Sigmoid colon (tissue), 6 donors: ENCODE measurements at regions not wholly inside any gene's neighbourhood (a gene's known extent, or its start where the extent isn't known, plus 50 kb on each side); places are given as distances from the start of the nearest gene placed in this dataset.

Experiments
- DNase-seq: peaks from one replicate; pipeline ENCODE4 v3.0.0-alpha.2; 2019
- H3K27ac ChIP-seq, 4 donors: fragments of 200-600 bp; sonication (generic); one replicate each; pipeline ENCODE4 v1.5.1; 2016 to 2019; ENCODE audit warnings: mild to moderate bottlenecking in 1 of 4
- H3K27me3 ChIP-seq, 3 donors: fragments of 200-600 bp; sonication (generic); one replicate each; pipeline ENCODE4 v1.5.1; 2019; ENCODE audit warnings: mild to moderate bottlenecking in 1 of 3
- H3K36me3 ChIP-seq, 4 donors: fragments of 200-600 bp; sonication (generic); one replicate each; pipeline ENCODE4 v1.5.1; 2016 to 2019
- H3K4me1 ChIP-seq, 4 donors: fragments of 200-600 bp; sonication (generic); one replicate each; pipeline ENCODE4 v1.5.1; 2017 to 2019
- H3K4me3 ChIP-seq, 4 donors: fragments of 200-600 bp; sonication (generic); one replicate each; pipeline ENCODE4 v1.5.1; 2017 to 2019; ENCODE audit warnings: mild to moderate bottlenecking in 2 of 4, moderate library complexity in 1 of 4
- H3K9me3 ChIP-seq, 4 donors: fragments of 200-600 bp in 3 of 4; sonication (generic) in 3 of 4; one replicate each; pipeline versions ENCODE4 v1.5.1 to v1.6.1; 2013 to 2019
- EP300 ChIP-seq, 4 donors: sonication (generic); formaldehyde crosslinking; IDR thresholded peaks; one replicate each; pipeline ENCODE4 v1.6.1; 2017; ENCODE audit warnings: antibody characterized with exemption in 4 of 4
- POLR2A ChIP-seq, 2 donors: fragments of 450-650 bp; IDR thresholded peaks; one replicate each; pipeline ENCODE4 v1.6.1; 2016; ENCODE audit warnings: antibody characterized with exemption in 2 of 2, mild to moderate bottlenecking in 2 of 2, moderate library complexity in 2 of 2
- POLR2AphosphoS5 ChIP-seq, 4 donors: sonication (generic); formaldehyde crosslinking; IDR thresholded peaks; one replicate each; pipeline ENCODE4 v1.6.1; 2017; ENCODE audit warnings: antibody characterized with exemption in 4 of 4
- WGBS, 2 donors: extraction: QIAGEN DNeasy Blood & Tissue Kit; methylation state at CpG; one replicate each; pipeline ENCODE4 v1.1.7; 2013; 5-methylcytosine and 5-hydroxymethylcytosine counted together
- intact Hi-C: fragments of 100-400 bp; cut with DNase I; formaldehyde crosslinking; loops from one replicate; pipeline ENCODE4 v1.15.1; 2023
- TF ChIP-seq, protein P1 (sequence below), 4 experiments: fragments of 450-650 bp in 3 of 4; fragments of 200-600 bp in 1 of 4; IDR thresholded peaks; one replicate each; pipeline ENCODE4 v1.5.1; 2016 to 2019; ENCODE audit warnings: antibody characterized with exemption in 4 of 4, mild to moderate bottlenecking in 3 of 4, moderate library complexity in 2 of 4
- donor health status: healthy with polysubstance abuse.
- donor health status: healthy.

DNA sequence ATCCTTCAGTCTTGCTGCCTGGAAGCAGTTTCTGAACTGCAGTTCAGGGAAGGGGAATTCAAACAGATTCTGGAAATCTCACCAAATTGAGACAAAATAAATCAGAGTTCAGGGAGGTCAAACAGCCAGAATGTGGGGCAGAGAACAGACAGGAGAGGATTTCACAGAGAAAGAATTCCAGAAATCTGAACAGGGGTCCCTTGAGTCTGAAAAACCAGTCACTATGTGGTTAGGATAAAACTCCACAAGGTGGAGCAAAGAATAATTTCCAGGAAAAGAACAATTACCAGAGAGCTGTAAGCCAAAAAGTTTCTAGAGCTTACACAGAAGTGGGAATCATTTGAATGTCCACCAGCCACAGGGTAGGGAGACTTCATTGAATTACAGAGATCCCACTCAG, 84.7 kb downstream of the URB2 start:
- no peak overlapping the region for H3K27ac ChIP-seq

DNA sequence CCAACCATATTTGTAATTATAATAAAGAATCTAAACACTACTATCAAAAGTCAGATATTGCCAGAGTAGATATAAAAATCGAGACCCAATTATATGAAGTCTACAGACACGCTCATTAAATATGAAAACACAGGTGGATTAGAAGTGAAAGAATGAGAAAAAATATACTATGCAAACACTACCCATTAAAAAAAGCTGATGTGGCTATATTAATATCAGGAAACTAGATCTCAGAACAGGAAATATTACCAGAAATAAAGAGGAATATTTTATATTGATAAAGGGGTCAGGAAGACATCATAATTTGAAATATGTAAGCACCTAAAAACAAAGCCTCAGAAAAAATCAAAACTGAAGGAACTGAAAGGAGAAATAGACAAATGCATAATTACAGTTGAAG, 88.3 kb downstream of the URB2 start:
- TF ChIP-seq POLR2A (IDR thresholded peaks at IDR 0.05) (no peak), EP300 (IDR thresholded peaks at IDR 0.05) (no peak), POLR2AphosphoS5 (IDR thresholded peaks at IDR 0.05) (no peak)
- TF ChIP-seq, protein P1, sequence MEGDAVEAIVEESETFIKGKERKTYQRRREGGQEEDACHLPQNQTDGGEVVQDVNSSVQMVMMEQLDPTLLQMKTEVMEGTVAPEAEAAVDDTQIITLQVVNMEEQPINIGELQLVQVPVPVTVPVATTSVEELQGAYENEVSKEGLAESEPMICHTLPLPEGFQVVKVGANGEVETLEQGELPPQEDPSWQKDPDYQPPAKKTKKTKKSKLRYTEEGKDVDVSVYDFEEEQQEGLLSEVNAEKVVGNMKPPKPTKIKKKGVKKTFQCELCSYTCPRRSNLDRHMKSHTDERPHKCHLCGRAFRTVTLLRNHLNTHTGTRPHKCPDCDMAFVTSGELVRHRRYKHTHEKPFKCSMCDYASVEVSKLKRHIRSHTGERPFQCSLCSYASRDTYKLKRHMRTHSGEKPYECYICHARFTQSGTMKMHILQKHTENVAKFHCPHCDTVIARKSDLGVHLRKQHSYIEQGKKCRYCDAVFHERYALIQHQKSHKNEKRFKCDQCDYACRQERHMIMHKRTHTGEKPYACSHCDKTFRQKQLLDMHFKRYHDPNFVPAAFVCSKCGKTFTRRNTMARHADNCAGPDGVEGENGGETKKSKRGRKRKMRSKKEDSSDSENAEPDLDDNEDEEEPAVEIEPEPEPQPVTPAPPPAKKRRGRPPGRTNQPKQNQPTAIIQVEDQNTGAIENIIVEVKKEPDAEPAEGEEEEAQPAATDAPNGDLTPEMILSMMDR (IDR thresholded peaks at IDR 0.05), result no peak
- Histone ChIP-seq H3K9me3 (no peaks in the 10 kb centered on the region), H3K4me1 (no peaks in the 10 kb centered on the region), H3K27ac (no peak overlapping the region), H3K4me3 (no peak overlapping the region), H3K36me3 (no peaks in the 10 kb centered on the region), H3K27me3 (no peaks in the 10 kb centered on the region)
- intact Hi-C loops, result no loop called here
- 96 to 97% methylated on average over 2 of the region's 2 CpGs for WGBS, 2 donors
- DNase-seq, result no peak

More for the DNA sequence above, 84.7 kb downstream of the URB2 start:
- Histone ChIP-seq H3K27me3 (no peaks in the 10 kb centered on the region), H3K4me3 (no peak overlapping the region), H3K4me1 (no peaks in the 10 kb centered on the region), H3K36me3 (no peaks in the 10 kb centered on the region), H3K9me3 (no peaks in the 10 kb centered on the region)
- intact Hi-C loops, result no loop called here
- DNase-seq, result no peak
- TF ChIP-seq, protein P1 (IDR thresholded peaks at IDR 0.05), result no peak
- TF ChIP-seq POLR2AphosphoS5 (IDR thresholded peaks at IDR 0.05), result no peak
- no peak for TF ChIP-seq EP300 (IDR thresholded peaks at IDR 0.05)
- no peak for TF ChIP-seq POLR2A (IDR thresholded peaks at IDR 0.05)

DNA sequence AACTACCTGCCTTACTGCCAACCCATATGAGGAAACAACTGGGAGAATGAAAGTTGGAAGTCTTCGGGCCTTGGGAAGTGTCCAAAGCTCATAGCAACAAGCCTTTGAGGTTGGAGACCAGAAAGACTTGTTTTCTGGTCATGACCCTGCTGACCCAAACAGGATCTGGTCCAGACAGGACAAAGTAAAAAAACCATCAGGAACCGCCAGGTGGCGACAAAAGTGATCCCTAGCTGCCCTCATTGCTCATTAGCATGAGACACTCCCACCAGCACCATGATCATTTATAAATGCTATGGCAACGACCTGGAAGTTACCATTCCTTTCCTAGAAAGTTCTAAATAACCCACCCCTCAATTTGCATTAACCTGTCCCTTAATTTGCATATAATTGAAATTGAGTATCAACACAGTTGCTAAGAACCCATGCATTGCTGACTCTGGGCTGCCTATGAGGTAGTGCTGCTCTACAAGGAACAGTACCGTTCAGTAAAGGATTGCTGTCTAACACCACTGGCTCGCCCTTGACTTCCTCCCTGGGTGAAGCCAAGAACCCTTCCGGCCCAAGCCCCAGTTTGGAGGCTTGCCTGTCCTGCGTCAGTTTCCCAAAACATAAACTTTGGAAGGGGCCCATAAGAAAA, 89.0 kb downstream of the URB2 start:
- Histone ChIP-seq H3K4me3 (no peak overlapping the region), H3K27me3 (no peaks in the 10 kb centered on the region), H3K9me3 (no peaks in the 10 kb centered on the region), H3K36me3 (no peaks in the 10 kb centered on the region), H3K4me1 (no peaks in the 10 kb centered on the region), H3K27ac (no peak overlapping the region)
- TF ChIP-seq, protein P1 (IDR thresholded peaks at IDR 0.05), result no peak
- TF ChIP-seq POLR2AphosphoS5 (IDR thresholded peaks at IDR 0.05), result no peak
- intact Hi-C loops, result no loop called here
- WGBS, 2 donors, result 68 to 84% methylated on average over 8 of the region's 8 CpGs
- no peak for DNase-seq

DNA sequence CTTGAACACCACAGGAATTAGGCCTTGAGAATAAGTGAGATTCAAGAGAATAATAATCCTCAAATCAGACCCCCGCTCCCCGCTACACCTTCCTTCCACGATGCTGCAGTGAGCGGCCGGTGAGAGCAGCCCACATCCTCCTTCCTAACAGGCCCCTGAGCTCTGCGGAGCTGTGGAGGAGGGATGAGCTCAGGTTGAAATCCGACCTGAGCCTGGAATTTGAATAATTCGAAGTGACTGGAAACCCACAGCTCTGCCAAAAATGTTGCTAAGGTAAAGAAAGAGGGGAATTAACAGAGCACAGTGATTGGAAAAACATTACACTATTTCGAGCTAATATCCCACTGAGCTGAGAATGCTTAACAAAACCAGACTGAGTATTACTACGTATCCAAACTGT, 90.0 kb downstream of the URB2 start:
- intact Hi-C loops, result no loop called here
- 84 to 89% methylated on average over 10 of the region's 10 CpGs for WGBS, 2 donors
- H3K27me3 ChIP-seq, result no peaks in the 10 kb centered on the region
- no peaks in the 10 kb centered on the region for H3K4me1 ChIP-seq
- H3K9me3 ChIP-seq, result peaks cover 0 to 4% (median 0%) of the 10 kb centered on the region in 4 donors
- H3K4me3 ChIP-seq, result no peak overlapping the region
- TF ChIP-seq POLR2A (IDR thresholded peaks at IDR 0.05), result no peak
- no peak for TF ChIP-seq POLR2AphosphoS5 (IDR thresholded peaks at IDR 0.05)
- no peak for TF ChIP-seq EP300 (IDR thresholded peaks at IDR 0.05)
- TF ChIP-seq, protein P1 (IDR thresholded peaks at IDR 0.05), result no peak
- no peak for DNase-seq
- H3K27ac ChIP-seq, result no peak overlapping the region
- H3K36me3 ChIP-seq, result no peaks in the 10 kb centered on the region

DNA sequence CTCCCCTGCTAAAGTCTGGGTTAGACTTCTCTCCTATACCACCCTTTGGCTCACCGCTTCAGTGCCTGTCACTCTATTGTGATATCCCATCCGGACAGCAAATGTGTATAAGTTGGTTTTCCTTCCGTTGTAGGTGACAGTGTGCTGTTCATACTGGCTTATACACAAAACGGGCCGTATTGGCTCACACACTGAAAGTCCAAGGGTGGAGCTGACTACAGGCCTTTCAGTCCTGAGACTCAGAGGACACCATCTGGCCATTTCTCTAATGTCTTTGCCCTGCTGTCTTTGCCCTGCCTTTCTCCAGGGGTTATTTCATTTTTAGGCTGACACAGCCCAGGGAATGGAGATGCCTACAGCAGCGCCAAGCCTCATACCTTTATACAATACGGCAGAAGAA, 90.7 kb downstream of the URB2 start:
- H3K4me3 ChIP-seq, result no peak overlapping the region
- no peaks in the 10 kb centered on the region for H3K27me3 ChIP-seq
- no peaks in the 10 kb centered on the region for H3K4me1 ChIP-seq
- no peak for DNase-seq
- TF ChIP-seq EP300 (IDR thresholded peaks at IDR 0.05), result no peak
- no peak for TF ChIP-seq POLR2A (IDR thresholded peaks at IDR 0.05)
- TF ChIP-seq, protein P1 (IDR thresholded peaks at IDR 0.05), result no peak
- no peak for TF ChIP-seq POLR2AphosphoS5 (IDR thresholded peaks at IDR 0.05)
- H3K27ac ChIP-seq, result no peak overlapping the region
- H3K9me3 ChIP-seq, result peaks cover 0 to 4% (median 0%) of the 10 kb centered on the region in 4 donors
- whole genome bisulfite sequencing, 2 donors, result 91 to 94% methylated on average over 7 of the region's 7 CpGs
- H3K36me3 ChIP-seq, result no peaks in the 10 kb centered on the region
- intact Hi-C loops, result no loop called here
